CD4-positive, alpha-beta memory T cell (primary cell): ENCODE measurements at regions not wholly inside any gene's neighbourhood (a gene's known extent, or its start where the extent isn't known, plus 50 kb on each side); places are given as distances from the start of the nearest gene placed in this dataset.

Experiments
- CTCF ChIA-PET: fragments of 350-600 bp; sonication (Branson Sonifier 250); formaldehyde crosslinking; loops from one replicate; lab custom pipeline; 2021; ENCODE audit warnings: inconsistent platforms; ENCODE audit not compliant: partially characterized antibody; lab: Charles Lee
- POLR2A ChIA-PET: fragments of 350-600 bp; sonication (Branson Sonifier 250); formaldehyde crosslinking; loops from one replicate; lab custom pipeline; 2021; ENCODE audit not compliant: partially characterized antibody; lab: Charles Lee
- DNase-seq, 5 donors: peaks; one replicate each; pipeline versions ENCODE4 v3.0.0 to v3.0.0-alpha.2; 2020 to 2022; ENCODE audit warnings: mixed read lengths in 1 of 5
- H3K27ac ChIP-seq: one replicate; pipeline ENCODE4 v1.7.0; 2013; ENCODE audit warnings: low read depth, low read length
- H3K27me3 ChIP-seq: 2 replicates; pipeline ENCODE4 v1.7.0; 2013; ENCODE audit warnings: mild to moderate bottlenecking, low read length, moderate library complexity; ENCODE audit not compliant: insufficient read depth
- H3K36me3 ChIP-seq: 2 replicates; pipeline ENCODE4 v1.7.0; 2013; ENCODE audit warnings: mild to moderate bottlenecking, low read length, moderate library complexity; ENCODE audit not compliant: insufficient read depth
- H3K4me1 ChIP-seq: 2 replicates; pipeline ENCODE4 v1.7.0; 2013; ENCODE audit warnings: mild to moderate bottlenecking, low read length, moderate library complexity; ENCODE audit not compliant: insufficient read depth
- H3K4me3 ChIP-seq, 2 donors: one replicate each; pipeline ENCODE4 v1.7.0; 2013; ENCODE audit warnings: low read length in 2 of 2, mild to moderate bottlenecking in 1 of 2
- H3K9me3 ChIP-seq, 2 donors: one replicate each; pipeline ENCODE4 v1.7.0; 2013; ENCODE audit warnings: low read length in 2 of 2, control low read depth in 1 of 2; ENCODE audit not compliant: control insufficient read depth in 1 of 2
- H3K27ac Mint-ChIP-seq, 7 donors: one replicate each; pipeline ENCODE4 v1.8.0; 2020 to 2021; ENCODE audit warnings: mixed read lengths in 7 of 7, mild to moderate bottlenecking in 6 of 7, inconsistent platforms in 3 of 7, moderate library complexity in 3 of 7
- H3K27me3 Mint-ChIP-seq, 2 donors: one replicate each; pipeline ENCODE4 v1.8.0; 2020 to 2021; ENCODE audit warnings: mixed read lengths in 2 of 2
- H3K36me3 Mint-ChIP-seq, 2 donors: one replicate each; pipeline ENCODE4 v1.8.0; 2020 to 2021; ENCODE audit warnings: mixed read lengths in 2 of 2, inconsistent platforms in 1 of 2, mild to moderate bottlenecking in 1 of 2
- H3K4me1 Mint-ChIP-seq, 4 donors: one replicate each; pipeline ENCODE4 v1.8.0; 2020 to 2021; ENCODE audit warnings: mixed read lengths in 4 of 4, mild to moderate bottlenecking in 1 of 4
- H3K4me3 Mint-ChIP-seq, 8 donors: one replicate each; pipeline ENCODE4 v1.8.0; 2020 to 2021; ENCODE audit warnings: mixed read lengths in 8 of 8, mild to moderate bottlenecking in 7 of 8, moderate library complexity in 6 of 8, inconsistent platforms in 3 of 8
- H3K9me3 Mint-ChIP-seq, 8 donors: one replicate each; pipeline ENCODE4 v1.8.0; 2020 to 2021; ENCODE audit warnings: mixed read lengths in 8 of 8, mild to moderate bottlenecking in 5 of 8, inconsistent platforms in 3 of 8, moderate library complexity in 1 of 8
- intact Hi-C: fragments of 100-400 bp; cut with micrococcal nuclease; formaldehyde crosslinking; loops from one replicate; pipeline ENCODE4 v1.15.1; 2023

DNA sequence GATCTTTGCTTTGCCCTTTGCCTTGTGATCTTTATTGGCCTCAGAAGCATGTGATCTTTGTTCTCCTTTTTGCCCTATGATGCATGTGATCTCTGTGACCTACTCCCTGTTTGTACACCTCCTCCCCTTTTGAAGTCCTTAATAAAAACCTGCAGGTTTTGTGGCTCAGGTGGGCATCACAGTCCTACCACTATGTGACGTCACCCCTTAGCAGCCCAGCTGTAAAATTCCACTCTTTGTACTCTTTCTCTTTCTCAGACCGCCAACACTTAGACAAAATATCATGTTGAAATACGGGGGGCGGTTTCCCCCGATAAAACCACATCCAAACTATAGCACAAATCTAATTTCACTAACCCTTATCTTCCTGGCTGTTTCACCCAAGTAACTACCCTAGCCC is 76.7 kb upstream of the RAPGEF4 start:
- intact Hi-C loops = no loop called here
- Histone ChIP-seq H3K36me3 (no peaks in the 10 kb centered on the region), H3K27me3 (no peaks in the 10 kb centered on the region), H3K27ac (no peak overlapping the region), H3K4me3 (no peak overlapping the region), H3K9me3 (no peaks in the 10 kb centered on the region), H3K4me1 (no peaks in the 10 kb centered on the region)
- POLR2A ChIA-PET = no interaction called here
- peaks cover 0 to 2% of the 10 kb centered on the region in 2 donors for H3K27me3 Mint-ChIP-seq
- CTCF ChIA-PET = no interaction called here
- no peak overlapping the region for H3K4me3 Mint-ChIP-seq
- H3K4me1 Mint-ChIP-seq = no peaks in the 10 kb centered on the region
- H3K9me3 Mint-ChIP-seq = peaks cover 2 to 40% (median 26%) of the 10 kb centered on the region in 8 donors
- H3K36me3 Mint-ChIP-seq = peaks cover 0 to 4% of the 10 kb centered on the region in 2 donors
- no peak for DNase-seq
- no peak overlapping the region for H3K27ac Mint-ChIP-seq

DNA sequence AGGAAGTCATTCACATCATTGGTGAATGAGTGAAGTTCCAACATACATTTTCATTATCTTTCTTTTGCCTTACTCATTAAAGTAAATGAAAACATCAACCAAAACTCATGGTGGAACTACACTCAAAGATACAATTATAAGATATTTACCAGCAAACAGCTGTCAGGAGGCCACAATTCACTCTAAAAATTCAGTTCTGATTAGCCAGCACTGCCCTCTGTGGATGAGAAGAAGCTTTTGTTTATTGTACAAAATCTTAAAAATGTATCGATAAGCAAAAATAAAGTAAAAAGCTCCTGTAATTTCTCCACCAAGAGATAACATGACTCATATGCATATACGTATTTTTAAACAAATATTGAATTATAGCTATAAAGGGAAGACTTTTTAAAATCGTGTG is 73.5 kb upstream of the RAPGEF4 start:
- no peaks in the 10 kb centered on the region for H3K4me1 Mint-ChIP-seq
- CTCF ChIA-PET = interaction anchor here (1.0 kb wide), 1 partner anchor 12 kb away, joined by 3 read pairs; no protein-coding TSS in a partner anchor
- Histone ChIP-seq H3K4me3 (no peak overlapping the region), H3K36me3 (no peaks in the 10 kb centered on the region), H3K4me1 (no peaks in the 10 kb centered on the region), H3K27me3 (no peaks in the 10 kb centered on the region), H3K9me3 (no peaks in the 10 kb centered on the region), H3K27ac (no peak overlapping the region)
- H3K27me3 Mint-ChIP-seq = peaks cover 2 to 7% of the 10 kb centered on the region in 2 donors
- peaks cover 0 to 4% of the 10 kb centered on the region in 2 donors for H3K36me3 Mint-ChIP-seq
- intact Hi-C loops = no loop called here
- no peak overlapping the region for H3K27ac Mint-ChIP-seq
- POLR2A ChIA-PET = no interaction called here
- H3K4me3 Mint-ChIP-seq = no peak overlapping the region
- no peak for DNase-seq
- H3K9me3 Mint-ChIP-seq = peaks cover 2 to 53% (median 35%) of the 10 kb centered on the region in 8 donors

DNA sequence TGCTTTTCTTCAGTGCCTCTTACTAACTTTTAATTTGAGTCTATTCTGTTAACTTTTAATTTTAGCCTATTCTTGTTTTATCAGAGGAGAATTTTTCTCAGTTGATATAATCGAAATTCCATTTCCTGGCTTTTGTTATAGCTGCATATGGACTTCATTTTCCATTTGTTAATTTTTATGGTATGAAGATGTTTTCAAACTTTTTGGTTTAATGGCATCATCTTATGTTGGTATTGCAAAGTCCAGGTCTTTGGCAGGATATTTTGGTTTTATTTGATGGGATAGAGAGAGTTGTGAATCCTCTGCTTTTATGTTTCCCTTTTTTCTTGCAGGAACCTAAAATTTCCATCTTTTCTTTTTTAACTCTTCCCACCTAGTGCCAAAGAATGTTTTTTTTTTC is 70.9 kb upstream of the RAPGEF4 start:
- Histone ChIP-seq H3K27me3 (no peaks in the 10 kb centered on the region), H3K27ac (no peak overlapping the region), H3K9me3 (no peaks in the 10 kb centered on the region), H3K4me3 (no peak overlapping the region), H3K4me1 (no peaks in the 10 kb centered on the region), H3K36me3 (no peaks in the 10 kb centered on the region)
- Mint-ChIP-seq H3K27ac (no peak overlapping the region), H3K27me3 (peaks cover 2 to 7% of the 10 kb centered on the region in 2 donors), H3K4me3 (no peak overlapping the region), H3K9me3 (peaks cover 0 to 32% (median 15%) of the 10 kb centered on the region in 8 donors), H3K36me3 (no peaks in the 10 kb centered on the region), H3K4me1 (no peaks in the 10 kb centered on the region)
- intact Hi-C loops = no loop called here
- DNase-seq = no peak
- POLR2A ChIA-PET = no interaction called here
- CTCF ChIA-PET = no interaction called here

DNA sequence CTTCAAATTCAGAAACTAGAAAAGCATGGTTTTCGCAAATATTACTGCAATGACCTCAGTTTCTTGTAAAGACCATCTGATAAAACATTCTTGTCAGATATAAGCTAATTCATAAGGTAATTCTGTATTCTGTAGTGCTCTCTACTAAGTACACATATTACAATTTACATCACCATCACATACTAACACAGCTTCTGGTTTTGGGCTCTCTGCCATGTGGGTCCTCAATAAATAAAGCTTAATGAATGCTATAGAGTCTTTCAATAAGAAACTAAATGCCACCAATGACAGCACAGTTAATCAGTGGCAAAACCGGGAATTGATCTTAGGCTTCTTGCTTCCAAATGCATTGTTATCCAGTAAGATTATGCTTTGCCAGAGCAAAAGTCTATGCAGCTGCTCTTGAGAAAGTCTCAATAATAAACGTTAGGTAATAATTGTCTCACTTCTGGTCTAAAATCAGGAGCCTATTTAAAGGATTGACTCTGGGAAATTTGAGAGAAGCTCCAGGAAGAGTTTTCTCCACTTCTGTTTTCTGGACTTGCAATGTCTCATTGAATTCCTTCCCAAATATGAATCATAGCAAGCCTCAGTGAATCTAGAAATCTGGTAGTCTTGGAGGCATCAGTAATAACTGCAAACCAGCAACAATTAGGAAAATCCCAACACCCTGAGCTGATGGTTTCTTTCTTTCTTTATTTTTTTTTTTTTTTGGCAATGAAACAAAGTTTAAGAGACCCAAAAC is 67.9 kb upstream of the RAPGEF4 start:
- Mint-ChIP-seq H3K9me3 (peaks cover 0 to 20% (median 7%) of the 10 kb centered on the region in 8 donors), H3K4me1 (no peaks in the 10 kb centered on the region), H3K27ac (no peak overlapping the region), H3K36me3 (no peaks in the 10 kb centered on the region), H3K27me3 (peaks cover 2 to 9% of the 10 kb centered on the region in 2 donors), H3K4me3 (no peak overlapping the region)
- H3K27ac ChIP-seq = no peak overlapping the region
- intact Hi-C loops = no loop called here
- ChIA-PET CTCF (no interaction called here), POLR2A (no interaction called here)
- no peaks in the 10 kb centered on the region for H3K4me1 ChIP-seq
- H3K27me3 ChIP-seq = no peaks in the 10 kb centered on the region
- no peak overlapping the region for H3K4me3 ChIP-seq
- DNase-seq = no peak
- no peaks in the 10 kb centered on the region for H3K36me3 ChIP-seq
- H3K9me3 ChIP-seq = no peaks in the 10 kb centered on the region

DNA sequence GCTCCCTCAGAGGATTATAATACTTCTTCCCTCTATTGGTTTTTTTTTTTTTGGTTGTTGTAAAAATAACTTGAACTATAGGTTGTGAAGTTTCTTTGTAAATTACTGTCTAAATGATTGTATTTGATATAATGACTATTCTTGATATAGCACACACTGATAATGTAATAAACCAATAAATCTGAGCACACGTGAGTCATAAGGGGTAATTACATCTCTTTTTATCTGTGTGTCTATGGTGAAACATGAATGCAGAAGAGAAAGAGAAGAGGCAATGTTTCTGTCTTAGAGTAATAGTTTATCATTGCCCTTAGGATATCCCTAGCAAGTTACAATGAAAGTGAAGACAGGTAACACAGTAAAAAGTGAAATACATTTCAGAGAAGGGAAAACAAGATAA is 64.1 kb upstream of the RAPGEF4 start:
- H3K27ac Mint-ChIP-seq = no peak overlapping the region
- peaks cover 0 to 3% (median under 1%) of the 10 kb centered on the region in 4 donors for H3K4me1 Mint-ChIP-seq
- DNase-seq = no peak
- H3K36me3 Mint-ChIP-seq = no peaks in the 10 kb centered on the region
- no peaks in the 10 kb centered on the region for H3K36me3 ChIP-seq
- ChIA-PET POLR2A (no interaction called here), CTCF (interaction anchor here (1.0 kb wide), 1 partner anchor 77 kb away, joined by 3 read pairs; no protein-coding TSS in a partner anchor)
- intact Hi-C loops = loop anchor here (10.0 kb wide), 1 partner anchor 497 kb away; no protein-coding TSS in a partner anchor
- no peaks in the 10 kb centered on the region for H3K27me3 ChIP-seq
- peaks cover 2 to 11% of the 10 kb centered on the region in 2 donors for H3K27me3 Mint-ChIP-seq
- H3K9me3 ChIP-seq = no peaks in the 10 kb centered on the region
- no peak overlapping the region for H3K4me3 ChIP-seq
- no peak overlapping the region for H3K27ac ChIP-seq
- peaks cover 4% of the 10 kb centered on the region for H3K4me1 ChIP-seq
- no peak overlapping the region for H3K4me3 Mint-ChIP-seq
- H3K9me3 Mint-ChIP-seq = peaks cover 0 to 7% (median 4%) of the 10 kb centered on the region in 8 donors

DNA sequence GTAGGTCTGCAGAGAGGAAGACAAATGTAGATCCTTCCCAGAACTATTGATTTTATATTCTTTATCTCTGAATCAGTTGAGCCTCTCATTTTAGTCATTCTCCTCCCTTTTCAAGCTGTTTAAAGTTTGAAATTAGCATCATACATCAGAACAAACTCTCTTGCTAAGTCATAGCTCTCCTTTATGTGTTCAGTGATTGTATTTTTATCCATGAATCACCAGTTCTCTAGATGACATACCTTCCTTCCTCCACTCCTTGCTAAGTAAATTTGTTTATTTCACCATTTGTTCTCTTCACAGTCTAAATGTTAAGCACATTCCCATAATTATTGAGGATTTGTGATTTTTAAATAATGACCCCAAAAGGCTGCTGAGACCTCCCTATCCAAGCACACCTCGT is 63.5 kb upstream of the RAPGEF4 start:
- Histone ChIP-seq H3K27me3 (no peaks in the 10 kb centered on the region), H3K9me3 (no peaks in the 10 kb centered on the region), H3K36me3 (no peaks in the 10 kb centered on the region), H3K4me3 (no peak overlapping the region), H3K27ac (no peak overlapping the region), H3K4me1 (peaks cover 4% of the 10 kb centered on the region)
- ChIA-PET CTCF (no interaction called here), POLR2A (no interaction called here)
- H3K4me3 Mint-ChIP-seq = peak overlapping the region in 1 of 8 donors; percentile 46
- H3K4me1 Mint-ChIP-seq = peaks cover 0 to 3% (median under 1%) of the 10 kb centered on the region in 4 donors
- H3K9me3 Mint-ChIP-seq = peaks cover 0 to 6% (median 0%) of the 10 kb centered on the region in 8 donors
- no peaks in the 10 kb centered on the region for H3K36me3 Mint-ChIP-seq
- intact Hi-C loops = loop anchor here (10.0 kb wide), 1 partner anchor 497 kb away; no protein-coding TSS in a partner anchor
- H3K27me3 Mint-ChIP-seq = peaks cover 2 to 11% of the 10 kb centered on the region in 2 donors
- no peak overlapping the region for H3K27ac Mint-ChIP-seq
- DNase-seq = no peak

DNA sequence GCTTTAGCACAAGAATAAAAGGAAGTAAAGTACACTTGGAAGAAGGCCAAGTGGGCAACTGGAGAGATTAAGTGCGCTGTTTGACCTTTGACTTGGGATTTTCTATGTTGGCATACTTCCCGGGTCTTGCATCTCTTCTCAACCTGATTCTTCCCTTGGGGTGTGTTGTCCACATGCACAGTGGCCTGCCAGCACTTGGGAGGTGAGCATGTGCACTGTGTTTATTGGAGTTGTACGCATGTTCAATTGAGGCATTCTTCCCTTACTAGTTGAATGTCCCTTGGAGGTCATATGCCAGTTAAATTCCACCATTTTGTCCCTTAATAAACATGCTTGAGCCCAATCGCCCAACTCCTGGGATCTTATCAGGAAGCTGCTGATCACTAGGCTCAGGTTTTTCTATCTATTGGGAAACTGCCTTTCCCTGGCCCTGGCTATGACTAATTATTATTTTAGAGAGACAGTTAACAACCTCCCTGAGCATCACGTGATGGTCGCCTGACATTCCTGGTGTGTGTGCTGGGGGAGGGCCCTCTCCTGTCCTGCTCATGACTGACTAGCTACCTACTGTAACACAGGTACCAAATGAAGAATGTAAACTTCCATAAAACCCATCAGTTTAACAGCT is 62.5 kb upstream of the RAPGEF4 start:
- H3K27ac Mint-ChIP-seq = no peak overlapping the region
- H3K4me3 Mint-ChIP-seq = no peak overlapping the region
- no peaks in the 10 kb centered on the region for H3K27me3 ChIP-seq
- CTCF ChIA-PET = interaction anchor here (1.0 to 1.5 kb wide), 3 partner anchors 9 to 79 kb away, joined by 3 to 5 read pairs (median 3); no protein-coding TSS in a partner anchor
- no peaks in the 10 kb centered on the region for H3K36me3 Mint-ChIP-seq
- DNase-seq = no peak
- H3K9me3 ChIP-seq = no peaks in the 10 kb centered on the region
- no peaks in the 10 kb centered on the region for H3K36me3 ChIP-seq
- H3K4me3 ChIP-seq = no peak overlapping the region
- H3K27me3 Mint-ChIP-seq = peaks cover 2 to 11% of the 10 kb centered on the region in 2 donors
- peaks cover 4% of the 10 kb centered on the region for H3K4me1 ChIP-seq
- H3K4me1 Mint-ChIP-seq = peaks cover 0 to 3% (median under 1%) of the 10 kb centered on the region in 4 donors
- intact Hi-C loops = loop anchor here (10.0 kb wide), 1 partner anchor 498 kb away; no protein-coding TSS in a partner anchor
- POLR2A ChIA-PET = no interaction called here
- H3K9me3 Mint-ChIP-seq = peaks cover 0 to 6% (median 0%) of the 10 kb centered on the region in 8 donors
- no peak overlapping the region for H3K27ac ChIP-seq
